ENCODE measurements at regions not wholly inside any gene's neighbourhood (a gene's known extent, or its start where the extent isn't known, plus 50 kb on each side); places are given as distances from the start of the nearest gene placed in this dataset.

DNA sequence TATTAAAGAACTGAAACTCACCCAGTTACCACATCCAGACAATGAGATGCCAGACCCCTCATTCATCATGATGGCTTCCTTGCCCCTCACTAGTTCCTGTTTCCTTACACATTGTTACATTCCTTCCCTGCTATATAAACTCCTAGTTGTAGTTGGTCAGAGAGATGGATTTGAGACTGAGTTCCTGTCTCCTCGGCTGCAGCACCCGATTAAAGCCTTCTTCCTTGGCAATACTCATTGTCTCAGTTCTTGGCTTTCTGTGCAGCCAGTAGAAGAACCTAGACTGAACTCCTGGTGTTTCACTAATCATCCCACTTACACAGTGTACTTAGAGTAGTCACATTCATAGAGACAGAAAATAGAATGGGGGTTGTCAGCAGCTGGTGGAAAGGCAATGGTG is 324.7 kb downstream of the TRIML1 start:
- DNase-seq (ENCODE audit: missing footprints) = no peak
- intact Hi-C loops (cut with DNase I) = no loop called here
- ATAC-seq = no peak

DNA sequence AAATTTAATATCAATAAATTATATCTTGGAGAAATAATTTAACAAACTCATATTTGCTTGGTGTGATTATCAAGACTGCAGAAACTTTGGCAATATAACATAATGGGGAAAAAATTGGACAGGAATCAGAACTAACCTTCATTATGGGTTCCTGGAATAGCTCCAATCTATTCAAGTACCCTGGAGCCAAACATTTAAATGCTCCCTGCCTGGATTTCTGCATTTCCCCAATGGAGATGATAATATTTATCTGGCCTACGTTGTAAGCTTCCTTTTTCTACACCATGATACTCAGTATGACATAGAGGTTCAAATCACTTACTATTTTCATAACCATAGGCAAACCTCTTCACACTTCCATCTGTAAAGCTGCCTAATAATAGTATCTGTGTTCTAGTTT is 326.8 kb downstream of the TRIML1 start:
- DNase-seq (ENCODE audit: missing footprints) = no peak
- no peak for ATAC-seq
- intact Hi-C loops (cut with DNase I) = no loop called here

DNA sequence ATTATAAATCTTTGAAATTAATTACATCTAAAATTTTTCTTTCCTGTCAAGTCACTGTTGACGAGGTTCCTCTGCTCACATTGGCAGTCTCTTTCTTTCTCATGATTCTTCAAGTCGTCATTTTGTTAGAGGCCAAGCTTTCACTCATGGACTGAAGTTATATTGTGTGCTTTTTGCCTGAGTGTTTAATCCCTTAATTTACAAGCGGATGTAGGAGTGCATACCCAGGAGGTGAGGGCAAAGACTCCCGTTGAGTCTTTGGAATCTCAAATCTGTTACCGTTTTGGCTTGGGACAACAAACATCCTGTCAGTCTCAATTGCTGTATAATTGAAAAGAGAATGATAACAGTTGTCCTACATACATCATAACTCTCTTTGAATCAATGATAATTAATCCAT is 345.0 kb downstream of the TRIML1 start:
- DNase-seq (ENCODE audit: missing footprints) (no peak), ATAC-seq (no peak)
- intact Hi-C loops (cut with DNase I) = no loop called here

DNA sequence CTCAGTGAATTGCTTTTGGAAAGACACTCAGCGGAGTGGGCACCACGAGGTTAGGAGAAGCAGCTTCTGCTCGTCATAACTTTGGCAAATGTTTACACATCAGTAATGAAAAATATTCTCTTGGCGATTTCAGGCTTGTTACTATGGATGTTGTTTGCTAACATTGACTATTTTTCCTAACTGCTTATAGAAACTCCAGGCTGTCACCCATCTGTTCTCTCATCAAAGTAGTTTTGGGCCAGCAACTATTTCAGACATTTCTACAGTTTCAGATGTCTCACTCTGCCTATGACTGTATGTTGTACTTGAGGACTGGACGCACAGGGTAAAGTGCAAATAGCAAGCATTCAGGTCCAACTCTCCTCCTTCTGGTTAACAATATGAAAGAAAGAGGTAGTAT is 346.7 kb downstream of the TRIML1 start:
- no peak for ATAC-seq
- no peak for DNase-seq (ENCODE audit: missing footprints)
- intact Hi-C loops (cut with DNase I) = no loop called here

GRCh38 chr4:188492886-188493285 is 353.6 kb downstream of the TRIML1 start:
- intact Hi-C loops (cut with DNase I) = no loop called here
- DNase-seq (ENCODE audit: missing footprints) (no peak), ATAC-seq (no peak)

GRCh38 chr4:188495169-188495568 is 355.9 kb downstream of the TRIML1 start:
- intact Hi-C loops (cut with DNase I) = no loop called here
- DNase-seq (ENCODE audit: missing footprints) (no peak), ATAC-seq (no peak)

- no peak for DNase-seq (ENCODE audit: missing footprints)
- ATAC-seq = no peak
- intact Hi-C loops (cut with DNase I) = no loop called here
These were observed 372.2 kb downstream of the TRIML1 start for GRCh38 chr4:188511431-188511830.

GRCh38 chr4:188532751-188533150 is 393.5 kb downstream of the TRIML1 start:
- DNase-seq (ENCODE audit: missing footprints) (no peak), ATAC-seq (no peak)
- intact Hi-C loops (cut with DNase I) = no loop called here

- intact Hi-C loops (cut with DNase I) = no loop called here
- no peak for ATAC-seq
- no peak for DNase-seq (ENCODE audit: missing footprints)
These were observed 395.1 kb downstream of the TRIML1 start for GRCh38 chr4:188534297-188534696.

DNA sequence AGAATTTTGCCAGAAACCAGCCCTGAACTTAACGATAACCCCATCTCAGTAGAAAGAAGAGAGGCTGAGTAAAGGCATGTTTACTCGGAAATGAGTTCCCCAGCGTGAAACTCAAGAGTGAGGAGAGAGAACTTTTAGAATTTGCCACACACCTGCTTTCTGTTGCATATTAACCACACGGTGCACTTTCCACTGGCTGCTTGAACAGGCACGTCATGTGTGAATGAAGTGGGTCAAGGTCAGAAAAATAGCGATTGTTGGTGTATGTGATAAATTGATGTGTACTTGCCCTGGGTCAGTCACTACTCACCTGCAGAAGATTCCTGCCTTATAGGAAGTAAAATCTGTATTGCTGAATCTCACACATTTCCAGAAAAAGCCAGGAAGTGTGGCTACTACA is 395.7 kb downstream of the TRIML1 start:
- ATAC-seq (no peak), DNase-seq (ENCODE audit: missing footprints) (no peak)
- intact Hi-C loops (cut with DNase I) = no loop called here

GRCh38 chr4:188536826-188537225 is 397.6 kb downstream of the TRIML1 start:
- intact Hi-C loops (cut with DNase I) = no loop called here
- DNase-seq (ENCODE audit: missing footprints) (peak; percentile 41), ATAC-seq (no peak)

- intact Hi-C loops (cut with DNase I) = no loop called here
- no peak for ATAC-seq
- DNase-seq (ENCODE audit: missing footprints) = no peak
These were observed 411.1 kb downstream of the TRIML1 start for GRCh38 chr4:188550296-188550695.

DNA sequence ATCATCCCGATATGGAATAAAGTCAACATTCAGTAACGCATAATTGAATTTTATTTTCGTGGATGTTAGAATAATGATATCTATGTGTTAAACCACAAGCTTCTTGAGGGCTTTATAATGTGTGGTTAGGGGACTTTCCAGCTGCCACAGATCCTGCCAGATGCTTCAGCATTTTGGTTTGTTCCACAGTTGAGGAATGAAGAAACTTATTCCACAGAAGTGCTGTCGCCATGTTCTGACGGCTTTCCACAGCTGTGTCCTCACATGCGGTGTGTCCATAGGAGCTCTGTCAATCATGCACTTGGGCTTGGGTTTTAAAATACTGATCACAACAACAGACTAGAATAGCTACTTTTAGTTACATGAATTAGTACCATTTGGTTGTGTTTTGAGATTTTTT is 411.9 kb downstream of the TRIML1 start:
- ATAC-seq = no peak
- intact Hi-C loops (cut with DNase I) = no loop called here

GRCh38 chr4:188552741-188553275 is 413.6 kb downstream of the TRIML1 start:
- DNase-seq (ENCODE audit: missing footprints) = no peak
- intact Hi-C loops (cut with DNase I) = no loop called here
- ATAC-seq = no peak

More for the DNA sequence above, 411.9 kb downstream of the TRIML1 start:
- no peak for DNase-seq (ENCODE audit: missing footprints)

GRCh38 chr4:188554413-188554812 is 415.2 kb downstream of the TRIML1 start:
- DNase-seq (ENCODE audit: missing footprints) (no peak), ATAC-seq (no peak)
- intact Hi-C loops (cut with DNase I) = no loop called here

- DNase-seq (ENCODE audit: missing footprints) = no peak
- ATAC-seq = no peak
- intact Hi-C loops (cut with DNase I) = no loop called here
These were observed 433.9 kb downstream of the TRIML1 start for GRCh38 chr4:188573104-188573503.

DNA sequence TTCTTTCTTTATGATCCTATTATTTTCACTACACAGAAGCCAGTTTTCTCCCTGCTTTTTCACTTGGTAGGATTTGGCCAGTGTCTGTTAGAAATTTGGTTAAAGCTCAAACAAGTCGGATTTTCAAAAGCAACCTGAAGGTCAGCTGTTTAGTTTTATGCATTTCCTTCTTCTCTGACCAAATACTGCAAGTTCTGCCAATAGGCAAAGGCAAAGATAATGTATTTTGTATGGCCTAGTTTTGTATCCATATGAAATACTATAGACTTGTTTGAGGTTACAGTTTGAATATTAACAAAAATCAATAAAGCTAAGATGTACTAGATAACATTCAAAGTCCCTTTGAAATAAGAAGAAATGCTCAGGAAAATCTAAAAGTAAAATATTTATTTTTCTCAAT is 439.4 kb downstream of the TRIML1 start:
- ATAC-seq = no peak
- DNase-seq (ENCODE audit: missing footprints) = no peak
- intact Hi-C loops (cut with DNase I) = no loop called here

GRCh38 chr4:188596021-188596420 is 456.8 kb downstream of the TRIML1 start:
- ATAC-seq (no peak), DNase-seq (ENCODE audit: missing footprints) (no peak)
- intact Hi-C loops (cut with DNase I) = no loop called here

DNA sequence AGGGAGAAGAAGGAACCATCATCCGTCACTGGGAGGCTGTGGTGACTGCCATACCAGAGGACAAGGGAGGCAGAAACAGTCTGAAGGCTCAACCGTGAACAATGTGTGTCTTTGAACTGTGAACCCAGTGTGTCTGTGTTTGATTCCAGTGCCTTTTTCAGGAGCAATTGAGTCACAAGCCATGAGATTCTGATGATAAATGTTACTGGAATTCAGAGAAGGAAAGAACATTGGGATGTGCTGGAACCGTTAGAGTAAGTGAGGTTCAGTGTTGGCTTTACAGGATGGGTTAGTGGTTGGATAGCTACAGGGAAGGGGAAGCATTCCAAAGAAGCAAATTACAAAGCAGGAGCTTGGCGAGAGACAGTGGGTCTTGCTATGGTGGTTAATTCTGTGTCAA is 464.4 kb downstream of the TRIML1 start:
- no peak for ATAC-seq
- DNase-seq (ENCODE audit: missing footprints) = no peak
- intact Hi-C loops (cut with DNase I) = no loop called here

- intact Hi-C loops (cut with DNase I) = no loop called here
These were observed 467.4 kb downstream of the TRIML1 start for GRCh38 chr4:188606635-188607034.

DNA sequence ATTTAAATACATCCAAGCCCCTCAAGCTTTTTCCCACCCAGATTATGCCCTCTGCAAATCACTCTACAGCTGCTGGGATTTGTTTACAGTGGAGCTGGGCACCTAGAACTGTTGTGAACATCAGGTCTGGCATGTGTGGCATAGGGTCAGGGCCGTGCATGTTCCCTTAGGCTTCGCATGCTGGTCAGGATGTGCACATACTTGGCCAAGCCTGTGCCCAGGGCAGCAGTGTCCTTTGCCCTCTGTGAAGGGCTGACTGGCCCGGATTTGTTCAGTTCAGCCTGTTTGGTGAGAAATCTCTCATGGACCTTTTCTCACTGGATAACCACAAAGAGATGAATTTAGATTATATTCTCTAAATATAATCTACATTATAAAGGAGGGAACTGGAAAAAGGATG is 471.9 kb downstream of the TRIML1 start:
- no peak for DNase-seq (ENCODE audit: missing footprints)
- no peak for ATAC-seq
- intact Hi-C loops (cut with DNase I) = no loop called here

More at GRCh38 chr4:188606635-188607034, 467.4 kb downstream of the TRIML1 start:
- DNase-seq (ENCODE audit: missing footprints) = no peak
- ATAC-seq = no peak

DNA sequence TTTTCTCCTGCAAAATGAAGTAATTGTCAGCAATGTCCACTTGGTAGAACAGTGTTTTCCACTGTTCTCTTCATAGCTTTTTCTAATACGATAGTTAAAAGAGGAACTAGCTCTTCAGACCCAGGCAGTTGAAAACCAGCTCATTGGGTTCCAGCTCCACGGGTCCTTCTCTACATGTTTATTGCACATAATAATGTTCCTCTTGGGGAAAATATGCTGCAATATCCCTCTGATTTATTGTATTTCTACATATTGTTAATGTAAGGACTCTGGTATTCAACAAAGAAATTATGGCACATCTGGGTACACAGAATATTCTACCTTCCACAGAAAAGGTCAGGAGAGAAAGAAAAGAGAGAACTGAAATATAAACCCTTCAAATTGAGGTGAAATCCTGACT is 473.4 kb downstream of the TRIML1 start:
- ATAC-seq (no peak), DNase-seq (ENCODE audit: missing footprints) (no peak)
- intact Hi-C loops (cut with DNase I) = no loop called here

Measured in Right ventricle myocardium inferior (tissue), 1 donor.